Astrocyte (in vitro differentiated cells and primary cell): ENCODE measurements at regions not wholly inside any gene's neighbourhood (a gene's known extent, or its start where the extent isn't known, plus 50 kb on each side); places are given as distances from the start of the nearest gene placed in this dataset.

ENCODE experiments used
- DNase-seq: peaks from one replicate; pipeline ENCODE4 v3.0.0-alpha.2; 2010; ENCODE audit warnings: low read depth
- FAIRE-seq: peaks from 2 replicates; lab custom pipeline; 2011; peaks lifted over from hg19 to GRCh38; lab: Jason Lieb, UNC
- H2AFZ ChIP-seq: 2 replicates; pipeline ENCODE4 v1.6.0; 2012; ENCODE audit warnings: low read depth, low read length, inconsistent platforms
- H3K27ac ChIP-seq: 2 replicates; pipeline ENCODE4 v1.5.1; 2011; ENCODE audit warnings: low read depth, low read length, inconsistent platforms
- H3K27me3 ChIP-seq: 2 replicates; pipeline ENCODE4 v1.6.0; 2011; ENCODE audit warnings: low read length, inconsistent platforms; ENCODE audit not compliant: insufficient read depth
- H3K36me3 ChIP-seq: 2 replicates; pipeline ENCODE4 v1.5.1; 2011; ENCODE audit warnings: low read length, inconsistent platforms; ENCODE audit not compliant: insufficient read depth
- H3K4me1 ChIP-seq: 2 replicates; pipeline ENCODE4 v1.5.1; 2011; ENCODE audit warnings: low read length, inconsistent platforms; ENCODE audit not compliant: insufficient read depth
- H3K4me2 ChIP-seq: 2 replicates; pipeline ENCODE4 v1.6.0; 2012; ENCODE audit warnings: low read length, inconsistent platforms
- H3K4me3 ChIP-seq: 2 replicates; pipeline ENCODE4 v1.5.1; 2011; ENCODE audit warnings: low read depth, mild to moderate bottlenecking, low read length, inconsistent platforms; ENCODE audit not compliant: insufficient read depth
- H3K79me2 ChIP-seq: 2 replicates; pipeline ENCODE4 v1.6.0; 2012; ENCODE audit warnings: mild to moderate bottlenecking, low read length, inconsistent platforms; ENCODE audit not compliant: insufficient read depth
- H3K9ac ChIP-seq: 2 replicates; pipeline ENCODE4 v1.6.0; 2012; ENCODE audit warnings: mild to moderate bottlenecking, low read length, inconsistent platforms
- H3K9me3 ChIP-seq: 2 replicates; pipeline ENCODE4 v1.5.1; 2012; ENCODE audit warnings: low read depth, mild to moderate bottlenecking, low read length, inconsistent platforms; ENCODE audit not compliant: insufficient read depth
- H4K20me1 ChIP-seq: 2 replicates; pipeline ENCODE4 v1.6.0; 2012; ENCODE audit warnings: low read length, inconsistent platforms; ENCODE audit not compliant: insufficient read depth
- H3K27ac Mint-ChIP-seq: one replicate; pipeline ENCODE4 v1.8.0; 2021; ENCODE audit warnings: mild to moderate bottlenecking, mixed read lengths; ENCODE audit not compliant: unreplicated experiment
- H3K27me3 Mint-ChIP-seq: one replicate; pipeline ENCODE4 v1.8.0; 2021; ENCODE audit warnings: low read depth, mixed read lengths; ENCODE audit not compliant: unreplicated experiment
- H3K36me3 Mint-ChIP-seq: one replicate; pipeline ENCODE4 v1.8.0; 2021; ENCODE audit warnings: low read depth, mixed read lengths; ENCODE audit not compliant: unreplicated experiment
- H3K4me1 Mint-ChIP-seq: one replicate; pipeline ENCODE4 v1.8.0; 2021; ENCODE audit warnings: low read depth, mixed read lengths; ENCODE audit not compliant: unreplicated experiment
- H3K4me3 Mint-ChIP-seq: one replicate; pipeline ENCODE4 v1.8.0; 2021; ENCODE audit warnings: mild to moderate bottlenecking, moderate library complexity, mixed read lengths; ENCODE audit not compliant: unreplicated experiment
- H3K9me3 Mint-ChIP-seq: one replicate; pipeline ENCODE4 v1.8.0; 2021; ENCODE audit warnings: mild to moderate bottlenecking, mixed read lengths; ENCODE audit not compliant: unreplicated experiment
- CTCF ChIP-seq: IDR thresholded peaks from 2 replicates; pipeline ENCODE4 v1.5.1; 2011; ENCODE audit warnings: low read depth, mild to moderate bottlenecking, inconsistent platforms, low read length, moderate library complexity; ENCODE audit not compliant: insufficient read depth
- EZH2 ChIP-seq: IDR thresholded peaks from 2 replicates; pipeline ENCODE4 v1.6.1; 2012; ENCODE audit warnings: mild to moderate bottlenecking, low read length, inconsistent platforms; ENCODE audit not compliant: insufficient read depth

- Mint-ChIP-seq H3K4me1 (peaks cover 8% of the 10 kb centered on the region), H3K36me3 (no peaks in the 10 kb centered on the region)
- FAIRE-seq = no peak
Observed at GRCh38 chr5:54655761-54656160, 138.2 kb downstream of the SNX18 start.

GRCh38 chr5:54655266-54655665 is 137.7 kb downstream of the SNX18 start:
- H3K79me2 ChIP-seq = no peaks in the 10 kb centered on the region
- no peaks in the 10 kb centered on the region for H3K27me3 ChIP-seq
- no peaks in the 10 kb centered on the region for H3K36me3 ChIP-seq
- no peak overlapping the region for H3K27ac ChIP-seq
- Mint-ChIP-seq H3K36me3 (no peaks in the 10 kb centered on the region), H3K9me3 (no peaks in the 10 kb centered on the region), H3K4me1 (peaks cover 8% of the 10 kb centered on the region), H3K27me3 (peaks cover 5% of the 10 kb centered on the region), H3K27ac (no peak overlapping the region), H3K4me3 (no peak overlapping the region)
- H4K20me1 ChIP-seq = no peaks in the 10 kb centered on the region
- H3K9me3 ChIP-seq = no peaks in the 10 kb centered on the region
- TF ChIP-seq CTCF (no peak), EZH2 (no peak)
- no peak overlapping the region for H3K9ac ChIP-seq
- FAIRE-seq = no peak
- H2AFZ ChIP-seq = no peak overlapping the region
- no peak overlapping the region for H3K4me3 ChIP-seq
- H3K4me2 ChIP-seq = no peak overlapping the region
- peaks cover 15% of the 10 kb centered on the region for H3K4me1 ChIP-seq
- DNase-seq = no peak

More at GRCh38 chr5:54655761-54656160, 138.2 kb downstream of the SNX18 start:
- Histone ChIP-seq H3K9me3 (no peaks in the 10 kb centered on the region), H3K27ac (no peak overlapping the region), H3K27me3 (no peaks in the 10 kb centered on the region), H3K4me2 (no peak overlapping the region), H3K9ac (no peak overlapping the region), H2AFZ (no peak overlapping the region), H3K36me3 (no peaks in the 10 kb centered on the region), H4K20me1 (no peaks in the 10 kb centered on the region), H3K4me1 (peaks cover 15% of the 10 kb centered on the region), H3K79me2 (no peaks in the 10 kb centered on the region), H3K4me3 (no peak overlapping the region)
- Mint-ChIP-seq H3K27ac (no peak overlapping the region), H3K27me3 (peaks cover 5% of the 10 kb centered on the region), H3K9me3 (no peaks in the 10 kb centered on the region), H3K4me3 (no peak overlapping the region)
- no peak for DNase-seq
- TF ChIP-seq CTCF (no peak), EZH2 (no peak)

DNA sequence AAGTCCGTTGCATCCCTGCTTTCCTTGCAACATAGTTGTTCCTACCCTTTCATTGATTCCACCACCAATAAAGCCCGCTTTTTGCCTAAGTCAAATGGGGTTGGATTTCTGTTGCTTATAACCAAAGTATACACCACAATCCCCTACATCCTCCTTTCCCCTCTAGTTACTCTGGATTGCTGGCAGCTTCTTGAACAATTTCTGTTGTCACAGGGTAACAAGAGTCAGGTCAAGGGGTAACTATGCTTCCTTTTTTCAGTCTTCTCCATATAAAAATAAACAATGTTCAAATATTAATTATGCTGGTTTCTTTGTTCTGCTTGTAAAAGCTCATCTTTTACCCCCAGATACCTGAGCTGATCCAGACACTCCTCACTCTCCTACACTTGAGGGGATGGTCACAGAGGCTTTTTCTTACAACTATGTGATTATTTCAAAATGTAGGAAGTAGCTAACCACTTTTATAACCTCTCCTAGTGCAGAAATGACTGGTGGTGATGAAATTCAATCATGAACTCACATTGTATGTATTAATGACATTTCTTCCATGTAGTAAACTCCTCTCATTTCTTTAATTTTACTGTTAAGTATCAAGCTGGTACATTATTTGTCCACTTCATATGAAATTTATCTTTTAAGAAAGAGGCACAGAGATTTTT is 136.5 kb downstream of the SNX18 start:
- no peaks in the 10 kb centered on the region for H3K79me2 ChIP-seq
- no peaks in the 10 kb centered on the region for H3K9me3 ChIP-seq
- no peak overlapping the region for H3K27ac ChIP-seq
- no peak overlapping the region for H3K4me2 ChIP-seq
- H3K4me1 Mint-ChIP-seq = peaks cover 8% of the 10 kb centered on the region
- no peaks in the 10 kb centered on the region for H3K27me3 ChIP-seq
- no peak overlapping the region for H3K27ac Mint-ChIP-seq
- no peak overlapping the region for H2AFZ ChIP-seq
- no peaks in the 10 kb centered on the region for H3K36me3 Mint-ChIP-seq
- DNase-seq (no peak), FAIRE-seq (no peak)
- no peaks in the 10 kb centered on the region for H3K36me3 ChIP-seq
- peaks cover 5% of the 10 kb centered on the region for H3K27me3 Mint-ChIP-seq
- no peak overlapping the region for H3K4me3 Mint-ChIP-seq
- no peaks in the 10 kb centered on the region for H4K20me1 ChIP-seq
- H3K4me3 ChIP-seq = no peak overlapping the region
- H3K9me3 Mint-ChIP-seq = no peaks in the 10 kb centered on the region
- peaks cover 15% of the 10 kb centered on the region for H3K4me1 ChIP-seq
- H3K9ac ChIP-seq = no peak overlapping the region
- no peak for TF ChIP-seq EZH2
- TF ChIP-seq CTCF = no peak
